ENCODE measurements at regions not wholly inside any gene's neighbourhood (a gene's known extent, or its start where the extent isn't known, plus 50 kb on each side); places are given as distances from the start of the nearest gene placed in this dataset.

DNA sequence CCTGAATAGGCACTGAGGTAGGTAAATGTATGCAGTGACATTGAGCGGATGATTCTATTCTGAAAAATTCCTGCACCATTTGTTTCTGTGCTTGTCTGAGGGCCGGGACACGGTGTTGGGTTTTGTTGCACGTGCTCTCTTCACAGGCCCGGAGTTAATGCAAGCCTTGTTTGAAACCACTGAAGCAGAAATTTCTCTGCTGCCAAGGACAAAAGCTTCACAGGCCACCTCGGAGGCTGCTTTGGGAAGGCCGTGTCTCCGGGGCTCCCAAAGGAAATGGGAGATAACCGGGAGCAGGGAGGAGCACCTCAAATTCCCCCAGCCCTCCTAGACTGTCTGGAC is 179.4 kb downstream of the OPA1 start:
- H3K27me3 Mint-ChIP-seq (ENCODE audit: low read depth), result no peaks in the 10 kb centered on the region
- no peak for DNase-seq (ENCODE audit: low spot score in 2 of 2, unreplicated experiment in 2 of 2)
- TF ChIP-seq, protein P1, sequence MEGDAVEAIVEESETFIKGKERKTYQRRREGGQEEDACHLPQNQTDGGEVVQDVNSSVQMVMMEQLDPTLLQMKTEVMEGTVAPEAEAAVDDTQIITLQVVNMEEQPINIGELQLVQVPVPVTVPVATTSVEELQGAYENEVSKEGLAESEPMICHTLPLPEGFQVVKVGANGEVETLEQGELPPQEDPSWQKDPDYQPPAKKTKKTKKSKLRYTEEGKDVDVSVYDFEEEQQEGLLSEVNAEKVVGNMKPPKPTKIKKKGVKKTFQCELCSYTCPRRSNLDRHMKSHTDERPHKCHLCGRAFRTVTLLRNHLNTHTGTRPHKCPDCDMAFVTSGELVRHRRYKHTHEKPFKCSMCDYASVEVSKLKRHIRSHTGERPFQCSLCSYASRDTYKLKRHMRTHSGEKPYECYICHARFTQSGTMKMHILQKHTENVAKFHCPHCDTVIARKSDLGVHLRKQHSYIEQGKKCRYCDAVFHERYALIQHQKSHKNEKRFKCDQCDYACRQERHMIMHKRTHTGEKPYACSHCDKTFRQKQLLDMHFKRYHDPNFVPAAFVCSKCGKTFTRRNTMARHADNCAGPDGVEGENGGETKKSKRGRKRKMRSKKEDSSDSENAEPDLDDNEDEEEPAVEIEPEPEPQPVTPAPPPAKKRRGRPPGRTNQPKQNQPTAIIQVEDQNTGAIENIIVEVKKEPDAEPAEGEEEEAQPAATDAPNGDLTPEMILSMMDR (IDR thresholded peaks at IDR 0.05; ENCODE audit: unreplicated experiment), result no peak
- peaks cover 35% of the 10 kb centered on the region for H3K4me1 Mint-ChIP-seq
- H3K4me3 Mint-ChIP-seq, result no peak overlapping the region
- no peaks in the 10 kb centered on the region for H3K9me3 Mint-ChIP-seq
- no peaks in the 10 kb centered on the region for H3K36me3 Mint-ChIP-seq
- no peak overlapping the region for H3K27ac Mint-ChIP-seq

DNA sequence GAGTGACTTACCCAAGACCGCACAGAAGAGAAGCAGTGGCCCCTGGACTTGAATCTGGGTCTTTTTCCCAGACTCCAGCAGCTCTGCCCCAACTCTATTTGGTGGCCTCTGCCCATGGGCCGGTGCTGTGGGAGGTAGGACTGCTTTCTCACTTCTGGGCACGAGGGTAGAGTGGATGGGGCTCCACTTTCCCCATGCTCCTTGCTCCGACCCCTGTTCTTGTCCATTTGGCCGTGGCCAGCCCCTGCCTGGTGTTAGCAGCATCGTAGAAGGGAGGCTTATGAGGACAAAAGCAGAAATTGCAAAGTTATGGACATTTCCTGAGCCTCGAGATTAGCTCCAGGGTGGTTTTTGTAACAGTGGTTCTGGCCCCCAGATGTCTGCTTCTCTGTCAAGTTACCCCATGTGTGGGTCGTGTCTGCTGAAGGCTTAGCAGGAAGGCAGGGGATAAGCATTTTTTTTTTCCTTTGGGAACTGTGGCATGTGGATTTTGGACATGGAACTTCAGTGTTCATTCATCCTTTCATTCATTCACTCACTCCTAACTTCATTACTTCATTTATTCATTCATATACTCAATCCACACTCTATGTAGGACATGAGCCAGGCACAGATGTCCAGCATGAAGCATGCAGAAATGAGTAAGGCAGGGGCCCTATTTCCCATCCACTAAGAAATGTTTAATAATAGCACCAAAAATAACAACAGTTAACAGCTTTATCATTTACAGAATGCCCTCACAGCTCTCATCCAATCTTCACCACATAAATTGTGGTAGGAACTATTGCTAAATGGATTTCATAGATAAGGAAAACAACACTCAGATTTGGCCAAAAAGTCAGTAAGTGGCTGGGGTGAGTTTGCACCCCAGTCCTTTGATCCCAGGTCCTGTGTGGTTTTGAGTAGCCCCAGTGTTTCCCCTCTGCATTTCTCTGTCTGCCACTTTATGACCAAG is 180.5 kb downstream of the OPA1 start:
- Mint-ChIP-seq H3K27ac (no peak overlapping the region), H3K4me3 (no peak overlapping the region), H3K9me3 (no peaks in the 10 kb centered on the region), H3K27me3 (ENCODE audit: low read depth) (no peaks in the 10 kb centered on the region), H3K4me1 (peaks cover 33% of the 10 kb centered on the region), H3K36me3 (no peaks in the 10 kb centered on the region)
- DNase-seq (ENCODE audit: low spot score in 2 of 2, unreplicated experiment in 2 of 2), result no peak
- TF ChIP-seq, protein P1 (IDR thresholded peaks at IDR 0.05; ENCODE audit: unreplicated experiment), result no peak

DNA sequence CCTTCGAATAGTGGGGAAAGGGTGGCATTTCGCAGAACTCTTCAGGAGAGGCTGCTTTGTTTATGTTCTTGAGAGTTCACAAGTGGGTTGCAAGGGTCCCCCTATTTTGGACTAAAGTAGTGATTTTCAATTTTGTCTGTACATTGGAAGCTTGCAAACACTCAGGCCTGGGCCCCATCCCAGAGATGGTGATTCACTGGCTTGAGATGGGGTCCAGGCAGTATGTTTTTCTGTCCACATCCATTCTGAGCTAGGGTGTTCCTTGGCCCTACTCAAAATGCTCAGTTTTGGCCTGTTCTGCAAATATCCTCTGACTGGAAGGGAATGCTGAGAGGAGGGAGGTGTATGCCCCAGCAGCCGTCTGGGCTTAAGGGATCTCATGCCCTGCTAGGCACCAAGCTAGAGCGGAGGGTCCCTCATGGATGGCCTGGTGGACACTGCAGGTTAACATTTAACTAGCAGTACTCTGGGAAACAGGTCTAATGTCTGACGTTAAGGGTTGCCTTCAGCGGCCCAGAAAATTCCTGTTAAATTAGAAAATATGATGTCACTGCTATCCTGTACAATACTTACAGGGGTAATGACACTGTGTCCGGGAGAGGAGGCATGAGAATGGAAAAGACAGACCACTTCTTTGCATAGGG is 181.4 kb downstream of the OPA1 start:
- Mint-ChIP-seq H3K27me3 (ENCODE audit: low read depth) (no peaks in the 10 kb centered on the region), H3K4me1 (peaks cover 41% of the 10 kb centered on the region), H3K9me3 (no peaks in the 10 kb centered on the region), H3K4me3 (no peak overlapping the region), H3K27ac (no peak overlapping the region), H3K36me3 (no peaks in the 10 kb centered on the region)
- no peak for DNase-seq (ENCODE audit: low spot score in 2 of 2, unreplicated experiment in 2 of 2)
- TF ChIP-seq, protein P1 (IDR thresholded peaks at IDR 0.05; ENCODE audit: unreplicated experiment), result no peak

DNA sequence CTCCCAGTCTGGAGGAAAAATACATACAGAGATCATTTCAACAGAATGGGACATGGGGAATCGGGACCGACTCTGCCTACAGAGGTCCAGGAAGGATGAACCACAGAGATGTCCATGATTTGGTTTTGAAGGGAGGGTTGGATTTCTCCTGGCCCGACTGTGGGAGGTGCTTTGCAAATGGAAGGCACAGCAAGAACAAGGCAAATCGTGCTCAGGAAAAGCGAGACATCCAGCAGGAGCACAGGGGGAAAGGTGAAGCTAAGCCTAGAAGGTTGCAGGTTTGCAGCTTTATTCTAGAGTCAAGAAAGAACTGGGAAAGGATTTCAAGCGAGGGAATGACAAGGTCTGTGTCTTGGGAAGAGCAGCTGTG is 181.9 kb downstream of the OPA1 start:
- Mint-ChIP-seq H3K27me3 (ENCODE audit: low read depth) (no peaks in the 10 kb centered on the region), H3K4me1 (peaks cover 46% of the 10 kb centered on the region), H3K36me3 (no peaks in the 10 kb centered on the region), H3K9me3 (no peaks in the 10 kb centered on the region), H3K27ac (no peak overlapping the region), H3K4me3 (no peak overlapping the region)
- TF ChIP-seq, protein P1 (IDR thresholded peaks at IDR 0.05; ENCODE audit: unreplicated experiment), result no peak
- no peak for DNase-seq (ENCODE audit: low spot score in 2 of 2, unreplicated experiment in 2 of 2)

DNA sequence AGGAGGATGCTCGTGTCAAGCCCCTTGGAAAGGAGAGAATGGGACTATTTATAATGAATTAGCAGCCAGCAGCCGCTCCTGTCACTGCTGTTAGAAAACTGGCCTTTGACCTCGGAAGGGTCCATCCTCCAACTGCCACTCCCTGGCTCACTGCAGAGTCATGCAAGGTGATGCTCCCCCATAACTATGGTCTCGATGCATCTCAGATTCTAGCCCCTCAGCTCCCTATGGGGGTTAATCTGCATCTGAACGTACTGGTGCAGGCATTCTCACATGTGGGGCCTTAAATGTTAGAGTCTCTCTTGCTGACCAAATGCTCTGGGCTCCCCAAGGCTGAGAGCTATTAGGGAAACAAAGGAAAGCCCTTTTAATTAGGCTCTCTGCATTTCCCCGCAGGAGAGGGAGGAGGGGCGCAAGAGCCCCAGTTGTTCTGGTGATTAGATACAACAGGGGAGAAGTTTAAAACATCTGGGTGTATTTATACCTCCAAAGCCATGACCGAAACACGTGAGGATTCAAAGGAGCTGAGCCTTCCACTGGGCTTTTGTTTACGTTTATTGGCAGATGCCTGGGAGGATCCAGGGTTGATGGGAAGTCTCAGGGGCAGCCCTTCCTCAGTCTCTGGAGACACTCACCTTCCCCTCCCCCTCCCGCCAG is 182.5 kb downstream of the OPA1 start:
- no peaks in the 10 kb centered on the region for H3K36me3 Mint-ChIP-seq
- TF ChIP-seq, protein P1 (IDR thresholded peaks at IDR 0.05; ENCODE audit: unreplicated experiment), result no peak
- H3K4me1 Mint-ChIP-seq, result peaks cover 49% of the 10 kb centered on the region
- no peak overlapping the region for H3K4me3 Mint-ChIP-seq
- no peak overlapping the region for H3K27ac Mint-ChIP-seq
- no peak for DNase-seq (ENCODE audit: low spot score in 2 of 2, unreplicated experiment in 2 of 2)
- no peaks in the 10 kb centered on the region for H3K9me3 Mint-ChIP-seq
- H3K27me3 Mint-ChIP-seq (ENCODE audit: low read depth), result no peaks in the 10 kb centered on the region
